Mesenchymal stem cell (in vitro differentiated cells and primary cell): ENCODE measurements at regions not wholly inside any gene's neighbourhood (a gene's known extent, or its start where the extent isn't known, plus 50 kb on each side); places are given as distances from the start of the nearest gene placed in this dataset.
A peak's percentile ranks its signal among the peaks of the same experiment; 100 is the strongest.

ENCODE experiments used
- DNase-seq: peaks from one replicate; pipeline ENCODE4 v3.0.0-alpha.2; 2013
- H2AFZ ChIP-seq: one replicate; pipeline ENCODE4 v1.6.1; 2013; ENCODE audit warnings: low read depth, mild to moderate bottlenecking, control low read depth, inconsistent platforms, low read length, moderate library complexity
- H2AK5ac ChIP-seq: 2 replicates; pipeline ENCODE4 v1.6.1; 2013; ENCODE audit warnings: low read length, moderate library complexity, mild to moderate bottlenecking, inconsistent platforms; ENCODE audit not compliant: severe bottlenecking
- H2BK120ac ChIP-seq: one replicate; pipeline ENCODE4 v1.6.1; 2013; ENCODE audit warnings: low read depth, mild to moderate bottlenecking, inconsistent platforms, low read length, moderate library complexity
- H2BK12ac ChIP-seq, 2 experiments: one replicate each; pipeline ENCODE4 v1.6.1; 2013; ENCODE audit warnings: inconsistent platforms in 2 of 2, low read length in 2 of 2, mild to moderate bottlenecking in 2 of 2, moderate library complexity in 2 of 2, control low read depth in 1 of 2
- H2BK15ac ChIP-seq: one replicate; pipeline ENCODE4 v1.6.1; 2013; ENCODE audit warnings: mild to moderate bottlenecking, low read depth, inconsistent platforms; ENCODE audit not compliant: poor library complexity, severe bottlenecking
- H2BK5ac ChIP-seq: 2 replicates; pipeline ENCODE4 v1.6.1; 2013; ENCODE audit warnings: low read depth, mild to moderate bottlenecking, low read length, control low read depth, inconsistent platforms; ENCODE audit not compliant: poor library complexity, severe bottlenecking
- H3K14ac ChIP-seq, 2 experiments: one replicate each; pipeline ENCODE4 v1.6.1; 2013; ENCODE audit warnings: inconsistent platforms in 2 of 2, low read length in 2 of 2, control low read depth in 1 of 2, mild to moderate bottlenecking in 1 of 2, moderate library complexity in 1 of 2
- H3K18ac ChIP-seq, 2 experiments: one replicate each; pipeline ENCODE4 v1.6.1; 2013; ENCODE audit warnings: inconsistent platforms in 2 of 2, low read length in 2 of 2, control low read depth in 1 of 2, low read depth in 1 of 2, mild to moderate bottlenecking in 1 of 2
- H3K23ac ChIP-seq, 2 experiments: one replicate each; pipeline ENCODE4 v1.6.1; 2013; ENCODE audit warnings: inconsistent platforms in 2 of 2, low read length in 2 of 2, mild to moderate bottlenecking in 2 of 2, moderate library complexity in 2 of 2, control low read depth in 1 of 2
- H3K27ac ChIP-seq: 2 replicates; pipeline ENCODE4 v1.5.1; 2013; ENCODE audit warnings: mild to moderate bottlenecking, moderate library complexity, low read length, control low read depth, inconsistent platforms; ENCODE audit not compliant: poor library complexity, severe bottlenecking
- H3K27me3 ChIP-seq, 2 experiments: 2 replicates each; pipeline versions ENCODE4 v1.6.1 to v1.7.0; 2013; ENCODE audit warnings: low read length in 2 of 2, mild to moderate bottlenecking in 2 of 2, moderate library complexity in 2 of 2, control low read depth in 1 of 2, inconsistent platforms in 1 of 2; ENCODE audit not compliant: control insufficient read depth in 1 of 2, insufficient read depth in 1 of 2
- H3K36me3 ChIP-seq, 2 experiments: 2 replicates each; pipeline versions ENCODE4 v1.6.1 to v1.7.0; 2013; ENCODE audit warnings: low read length in 2 of 2, control low read depth in 1 of 2, inconsistent platforms in 1 of 2, low read depth in 1 of 2, mild to moderate bottlenecking in 1 of 2; ENCODE audit not compliant: insufficient read depth in 2 of 2, control insufficient read depth in 1 of 2
- H3K4ac ChIP-seq, 2 experiments: one replicate each; pipeline ENCODE4 v1.6.1; 2013; ENCODE audit warnings: inconsistent platforms in 2 of 2, low read length in 2 of 2, mild to moderate bottlenecking in 2 of 2, moderate library complexity in 2 of 2, control low read depth in 1 of 2, low read depth in 1 of 2
- H3K4me1 ChIP-seq: 2 replicates; pipeline ENCODE4 v1.6.1; 2013; ENCODE audit warnings: low read depth, low read length, control low read depth; ENCODE audit not compliant: control insufficient read depth, insufficient read depth
- H3K4me2 ChIP-seq: 2 replicates; pipeline ENCODE4 v1.6.1; 2013; ENCODE audit warnings: low read length, mild to moderate bottlenecking, inconsistent platforms; ENCODE audit not compliant: poor library complexity, severe bottlenecking
- H3K4me3 ChIP-seq, 2 experiments: 2 replicates each; pipeline versions ENCODE4 v1.5.1 to v1.7.0; 2013; ENCODE audit warnings: low read length in 2 of 2, mild to moderate bottlenecking in 2 of 2, control low read depth in 1 of 2, low read depth in 1 of 2; ENCODE audit not compliant: insufficient read depth in 1 of 2
- H3K79me1 ChIP-seq: replicated peaks from 2 replicates; pipeline ENCODE4 v1.6.1; 2013; ENCODE audit warnings: mild to moderate bottlenecking, control low read depth, low read length, inconsistent platforms; ENCODE audit not compliant: poor library complexity, severe bottlenecking
- H3K9ac ChIP-seq: 2 replicates; pipeline ENCODE4 v1.7.0; 2013; ENCODE audit warnings: mild to moderate bottlenecking, low read length, moderate library complexity
- H3K9me3 ChIP-seq: 2 replicates; pipeline ENCODE4 v1.7.0; 2013; ENCODE audit warnings: mild to moderate bottlenecking, low read length; ENCODE audit not compliant: control insufficient read depth
- H4K8ac ChIP-seq: one replicate; pipeline ENCODE4 v1.6.1; 2013; ENCODE audit warnings: inconsistent platforms, mild to moderate bottlenecking, low read length, moderate library complexity
- H4K91ac ChIP-seq: one replicate; pipeline ENCODE4 v1.6.1; 2013; ENCODE audit warnings: mild to moderate bottlenecking, low read length, inconsistent platforms
- WGBS: methylation state at CpG from one replicate; pipeline ENCODE4 v1.1.7; 2013; ENCODE audit warnings: mixed read lengths; 5-methylcytosine and 5-hydroxymethylcytosine counted together

DNA sequence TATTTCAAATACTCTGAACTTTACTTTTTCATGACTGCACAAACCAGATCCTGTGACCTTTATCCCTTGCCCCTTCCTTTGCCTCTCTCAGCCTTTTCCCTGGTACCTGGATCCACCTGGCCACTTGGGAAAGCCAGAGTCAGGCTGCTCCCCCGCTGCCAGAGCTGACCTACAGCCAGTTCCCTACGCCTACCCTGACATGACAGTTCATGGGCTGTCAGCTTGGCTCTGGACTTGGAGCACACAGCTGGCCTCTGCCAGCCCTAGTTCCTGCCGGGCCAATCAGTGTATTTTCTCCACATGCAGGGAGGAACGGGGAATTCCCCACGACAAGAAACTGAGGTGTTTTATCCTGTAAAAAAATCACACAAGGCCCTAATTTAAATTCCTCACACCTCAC, 382.6 kb downstream of the INSC start:
- no peak overlapping the region for H2BK120ac ChIP-seq
- no peak overlapping the region for H4K91ac ChIP-seq
- no peak overlapping the region for H2BK15ac ChIP-seq
- H3K14ac ChIP-seq = no peak overlapping the region
- no peaks in the 10 kb centered on the region for H3K79me1 ChIP-seq
- peak overlapping the region in 1 of 2 experiments; percentile 33 for H3K4ac ChIP-seq
- WGBS = 81% methylated on average over 3 of the region's 5 CpGs
- H3K27me3 ChIP-seq = no peaks in the 10 kb centered on the region
- H2BK12ac ChIP-seq = peak overlapping the region in 1 of 2 experiments; percentile 37
- no peak overlapping the region for H2AK5ac ChIP-seq
- H2BK5ac ChIP-seq = no peak overlapping the region
- H3K18ac ChIP-seq = peak overlapping the region in 1 of 2 experiments; percentile 48
- H3K27ac ChIP-seq = no peak overlapping the region
- DNase-seq = no peak
- no peak overlapping the region for H3K4me2 ChIP-seq
- no peaks in the 10 kb centered on the region for H3K36me3 ChIP-seq
- H3K9me3 ChIP-seq = no peaks in the 10 kb centered on the region
- H3K4me1 ChIP-seq = no peaks in the 10 kb centered on the region
- H3K9ac ChIP-seq = no peak overlapping the region
- no peak overlapping the region for H2AFZ ChIP-seq
- no peak overlapping the region for H4K8ac ChIP-seq
- no peak overlapping the region for H3K4me3 ChIP-seq
- H3K23ac ChIP-seq = no peak overlapping the region

DNA sequence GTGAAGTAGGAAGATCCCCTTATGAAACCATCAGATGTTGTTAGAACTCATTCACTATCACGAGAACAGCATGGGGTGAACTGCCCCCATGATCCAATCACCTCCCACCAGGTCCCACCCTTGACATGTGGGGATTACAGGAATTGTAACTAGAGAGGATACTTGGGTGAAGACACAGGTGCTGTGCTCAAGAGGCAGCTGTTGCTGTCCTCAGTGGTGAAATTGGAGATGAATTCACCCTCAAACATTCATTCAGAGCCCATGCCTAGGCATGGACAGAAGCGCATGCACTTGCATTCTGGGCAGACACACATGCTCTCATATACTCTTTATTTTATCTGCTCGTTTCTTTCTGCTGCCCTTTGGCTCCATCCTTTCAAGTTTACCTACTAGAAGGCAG, 385.0 kb downstream of the INSC start:
- WGBS = no CpG with 5 or more reads among the region's 3 CpGs
- Histone ChIP-seq H2BK5ac (no peak overlapping the region), H3K9me3 (no peaks in the 10 kb centered on the region)

DNA sequence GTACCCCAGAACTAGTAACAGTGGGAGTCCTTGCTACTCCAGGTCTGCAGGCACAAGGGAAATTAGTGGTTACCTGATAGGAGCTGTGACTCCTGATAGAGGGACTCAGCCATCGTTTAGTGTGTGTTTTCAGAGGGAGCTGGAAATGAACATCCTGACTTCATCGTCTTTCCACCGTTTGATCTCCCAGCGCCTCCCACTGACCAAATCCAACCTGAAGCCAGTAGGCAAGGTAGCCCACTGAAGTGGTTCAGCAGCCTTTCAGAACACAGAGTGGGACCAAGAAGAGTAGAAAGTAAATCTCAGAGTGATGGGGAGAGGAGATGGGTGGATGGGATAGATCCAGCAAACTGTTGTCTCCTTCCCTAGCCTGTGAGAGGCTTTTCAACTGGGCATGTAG, 385.9 kb downstream of the INSC start:
- Histone ChIP-seq H3K4me2 (no peak overlapping the region), H2BK5ac (no peak overlapping the region), H3K18ac (no peak overlapping the region), H2AFZ (no peak overlapping the region), H2BK120ac (no peak overlapping the region), H3K27me3 (no peaks in the 10 kb centered on the region), H3K4me3 (no peak overlapping the region), H2BK12ac (no peak overlapping the region), H4K91ac (no peak overlapping the region), H2AK5ac (no peak overlapping the region), H3K36me3 (no peaks in the 10 kb centered on the region), H3K9me3 (no peaks in the 10 kb centered on the region), H3K79me1 (no peaks in the 10 kb centered on the region), H3K4me1 (no peaks in the 10 kb centered on the region), H4K8ac (no peak overlapping the region), H3K27ac (no peak overlapping the region), H3K9ac (no peak overlapping the region), H3K23ac (no peak overlapping the region), H3K14ac (no peak overlapping the region), H2BK15ac (no peak overlapping the region), H3K4ac (no peak overlapping the region)
- no peak for DNase-seq
- WGBS = 71% methylated on average over 4 of the region's 4 CpGs

More for the DNA sequence above, 385.0 kb downstream of the INSC start:
- H2BK15ac ChIP-seq = no peak overlapping the region
- H3K27ac ChIP-seq = no peak overlapping the region
- H4K91ac ChIP-seq = no peak overlapping the region
- H2AK5ac ChIP-seq = no peak overlapping the region
- H3K9ac ChIP-seq = no peak overlapping the region
- no peak overlapping the region for H2AFZ ChIP-seq
- H2BK120ac ChIP-seq = no peak overlapping the region
- no peak overlapping the region for H3K4me3 ChIP-seq
- no peaks in the 10 kb centered on the region for H3K27me3 ChIP-seq
- no peak for DNase-seq
- H3K18ac ChIP-seq = peak overlapping the region in 1 of 2 experiments; percentile 21
- no peak overlapping the region for H3K4me2 ChIP-seq
- no peaks in the 10 kb centered on the region for H3K36me3 ChIP-seq
- no peak overlapping the region for H4K8ac ChIP-seq
- H3K23ac ChIP-seq = peak overlapping the region in 1 of 2 experiments; percentile 79
- no peak overlapping the region for H2BK12ac ChIP-seq
- H3K4ac ChIP-seq = no peak overlapping the region
- H3K79me1 ChIP-seq = no peaks in the 10 kb centered on the region
- peak overlapping the region in 1 of 2 experiments; percentile 81 for H3K14ac ChIP-seq
- H3K4me1 ChIP-seq = no peaks in the 10 kb centered on the region

DNA sequence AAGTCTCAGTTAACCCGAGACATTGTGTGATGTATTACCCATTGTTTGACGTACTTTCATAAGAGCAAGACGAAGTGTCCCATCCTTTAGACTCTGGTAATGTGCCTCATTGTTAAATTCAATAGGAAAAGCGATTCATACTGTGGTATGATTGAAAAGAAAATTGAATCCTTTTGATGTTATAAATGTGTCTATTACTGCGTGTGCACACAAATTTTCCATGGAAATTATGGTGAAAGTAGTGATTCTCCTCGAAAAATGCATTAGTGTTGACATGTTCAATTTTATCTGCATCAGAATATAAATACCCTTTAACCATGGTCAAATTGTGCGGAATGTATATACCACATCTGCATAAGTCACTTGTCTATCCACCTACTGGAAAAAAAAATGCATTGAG, 386.8 kb downstream of the INSC start:
- no peaks in the 10 kb centered on the region for H3K36me3 ChIP-seq
- no peak overlapping the region for H2BK12ac ChIP-seq
- no peak overlapping the region for H3K4me3 ChIP-seq
- no peak overlapping the region for H2BK5ac ChIP-seq
- no peak for DNase-seq
- no peak overlapping the region for H3K27ac ChIP-seq
- H4K91ac ChIP-seq = no peak overlapping the region
- H3K4ac ChIP-seq = no peak overlapping the region
- no peak overlapping the region for H3K9ac ChIP-seq
- no peak overlapping the region for H3K14ac ChIP-seq
- no peak overlapping the region for H4K8ac ChIP-seq
- H3K4me2 ChIP-seq = no peak overlapping the region
- H3K79me1 ChIP-seq = no peaks in the 10 kb centered on the region
- H3K4me1 ChIP-seq = no peaks in the 10 kb centered on the region
- 93% methylated on average over 6 of the region's 7 CpGs for WGBS
- H2BK15ac ChIP-seq = no peak overlapping the region
- no peak overlapping the region for H3K23ac ChIP-seq
- no peaks in the 10 kb centered on the region for H3K27me3 ChIP-seq
- H3K9me3 ChIP-seq = no peaks in the 10 kb centered on the region
- H2AK5ac ChIP-seq = no peak overlapping the region
- H2BK120ac ChIP-seq = no peak overlapping the region
- no peak overlapping the region for H3K18ac ChIP-seq
- no peak overlapping the region for H2AFZ ChIP-seq
